ENCODE measurements at regions not wholly inside any gene's neighbourhood (a gene's known extent, or its start where the extent isn't known, plus 50 kb on each side); places are given as distances from the start of the nearest gene placed in this dataset.

DNA sequence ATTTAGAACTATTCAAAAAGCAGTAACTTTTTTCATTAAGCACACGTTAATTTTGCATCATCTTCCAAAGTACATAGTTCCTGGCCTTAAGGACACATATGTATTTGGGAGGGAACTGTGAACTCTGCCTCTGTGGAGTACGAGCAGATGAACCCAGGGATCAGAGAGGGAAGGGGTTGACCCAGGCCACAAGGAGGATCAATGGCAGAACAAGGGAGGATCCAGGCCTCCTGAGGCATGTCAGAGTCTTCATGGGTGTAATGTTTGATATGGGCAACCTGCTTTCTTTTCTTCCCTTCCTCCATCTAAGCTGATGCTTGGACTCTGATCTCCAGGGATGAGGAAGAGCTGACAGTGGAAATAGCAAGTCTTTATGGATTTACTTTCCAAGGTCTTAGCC is 164.0 kb downstream of the SH2D4B start:
- TF ChIP-seq POLR2AphosphoS5 (IDR thresholded peaks at IDR 0.05; ENCODE audit: low read depth, low read length) (no peak), SIN3A (IDR thresholded peaks at IDR 0.05; ENCODE audit: borderline replicate concordance, insufficient read depth, low read length) (no peak), TAF1 (IDR thresholded peaks at IDR 0.05; ENCODE audit: borderline replicate concordance, insufficient read depth, low read length) (no peak), FOXP2 (optimal IDR thresholded peaks at IDR 0.05; ENCODE audit: borderline replicate concordance, extremely low read depth, extremely low read length, insufficient read depth) (no peak)
- TF ChIP-seq, protein P1, sequence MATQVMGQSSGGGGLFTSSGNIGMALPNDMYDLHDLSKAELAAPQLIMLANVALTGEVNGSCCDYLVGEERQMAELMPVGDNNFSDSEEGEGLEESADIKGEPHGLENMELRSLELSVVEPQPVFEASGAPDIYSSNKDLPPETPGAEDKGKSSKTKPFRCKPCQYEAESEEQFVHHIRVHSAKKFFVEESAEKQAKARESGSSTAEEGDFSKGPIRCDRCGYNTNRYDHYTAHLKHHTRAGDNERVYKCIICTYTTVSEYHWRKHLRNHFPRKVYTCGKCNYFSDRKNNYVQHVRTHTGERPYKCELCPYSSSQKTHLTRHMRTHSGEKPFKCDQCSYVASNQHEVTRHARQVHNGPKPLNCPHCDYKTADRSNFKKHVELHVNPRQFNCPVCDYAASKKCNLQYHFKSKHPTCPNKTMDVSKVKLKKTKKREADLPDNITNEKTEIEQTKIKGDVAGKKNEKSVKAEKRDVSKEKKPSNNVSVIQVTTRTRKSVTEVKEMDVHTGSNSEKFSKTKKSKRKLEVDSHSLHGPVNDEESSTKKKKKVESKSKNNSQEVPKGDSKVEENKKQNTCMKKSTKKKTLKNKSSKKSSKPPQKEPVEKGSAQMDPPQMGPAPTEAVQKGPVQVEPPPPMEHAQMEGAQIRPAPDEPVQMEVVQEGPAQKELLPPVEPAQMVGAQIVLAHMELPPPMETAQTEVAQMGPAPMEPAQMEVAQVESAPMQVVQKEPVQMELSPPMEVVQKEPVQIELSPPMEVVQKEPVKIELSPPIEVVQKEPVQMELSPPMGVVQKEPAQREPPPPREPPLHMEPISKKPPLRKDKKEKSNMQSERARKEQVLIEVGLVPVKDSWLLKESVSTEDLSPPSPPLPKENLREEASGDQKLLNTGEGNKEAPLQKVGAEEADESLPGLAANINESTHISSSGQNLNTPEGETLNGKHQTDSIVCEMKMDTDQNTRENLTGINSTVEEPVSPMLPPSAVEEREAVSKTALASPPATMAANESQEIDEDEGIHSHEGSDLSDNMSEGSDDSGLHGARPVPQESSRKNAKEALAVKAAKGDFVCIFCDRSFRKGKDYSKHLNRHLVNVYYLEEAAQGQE (IDR thresholded peaks at IDR 0.05; ENCODE audit: insufficient read depth in 1 of 2, low read depth in 2 of 2, low read length in 2 of 2) = no peak

DNA sequence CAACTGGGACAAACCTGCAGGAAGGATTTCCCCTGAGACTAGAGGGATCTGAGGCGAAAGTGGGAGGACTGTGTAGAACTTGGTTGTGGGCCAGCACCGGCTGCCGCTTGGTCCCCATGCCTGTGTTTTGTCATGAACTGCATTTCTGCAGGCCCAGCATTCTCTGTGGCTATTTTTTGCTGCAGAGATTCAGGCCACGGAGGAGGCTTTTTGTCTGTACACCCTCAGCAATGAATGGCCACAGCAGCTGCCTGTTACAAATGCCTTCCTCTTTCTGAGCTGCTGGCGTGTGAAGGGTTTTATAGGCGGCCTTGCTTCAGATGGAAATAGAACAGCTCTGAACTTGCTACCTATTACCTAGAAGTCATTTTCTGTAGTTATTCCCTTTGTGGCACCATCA is 164.4 kb downstream of the SH2D4B start:
- TF ChIP-seq, protein P1 (IDR thresholded peaks at IDR 0.05; ENCODE audit: insufficient read depth in 1 of 2, low read depth in 2 of 2, low read length in 2 of 2) = no peak
- TF ChIP-seq POLR2AphosphoS5 (IDR thresholded peaks at IDR 0.05; ENCODE audit: low read depth, low read length) (no peak), TAF1 (IDR thresholded peaks at IDR 0.05; ENCODE audit: borderline replicate concordance, insufficient read depth, low read length) (no peak), FOXP2 (optimal IDR thresholded peaks at IDR 0.05; ENCODE audit: borderline replicate concordance, extremely low read depth, extremely low read length, insufficient read depth) (no peak), SIN3A (IDR thresholded peaks at IDR 0.05; ENCODE audit: borderline replicate concordance, insufficient read depth, low read length) (no peak)

DNA sequence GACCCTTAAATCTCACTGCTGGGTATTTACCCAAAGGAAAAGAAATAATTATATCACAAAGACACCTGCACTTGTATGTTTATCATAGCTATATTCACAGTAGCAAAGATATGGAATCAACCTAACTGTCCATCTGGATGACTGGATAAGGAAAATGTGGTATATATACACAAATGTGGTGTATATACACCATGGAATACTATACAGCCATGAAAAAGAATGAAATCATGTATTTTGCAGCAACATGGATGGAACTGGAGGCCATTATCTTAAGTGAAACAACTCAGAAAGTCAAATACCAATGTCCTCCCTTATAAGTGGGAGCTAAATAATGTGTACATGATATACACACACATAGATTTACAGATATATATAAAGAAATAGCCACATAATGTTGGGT is 168.2 kb downstream of the SH2D4B start:
- TF ChIP-seq FOXP2 (optimal IDR thresholded peaks at IDR 0.05; ENCODE audit: borderline replicate concordance, extremely low read depth, extremely low read length, insufficient read depth) (no peak), POLR2AphosphoS5 (IDR thresholded peaks at IDR 0.05; ENCODE audit: low read depth, low read length) (no peak), TAF1 (IDR thresholded peaks at IDR 0.05; ENCODE audit: borderline replicate concordance, insufficient read depth, low read length) (no peak), SIN3A (IDR thresholded peaks at IDR 0.05; ENCODE audit: borderline replicate concordance, insufficient read depth, low read length) (no peak)
- TF ChIP-seq, protein P1 (IDR thresholded peaks at IDR 0.05; ENCODE audit: insufficient read depth in 1 of 2, low read depth in 2 of 2, low read length in 2 of 2) = no peak

DNA sequence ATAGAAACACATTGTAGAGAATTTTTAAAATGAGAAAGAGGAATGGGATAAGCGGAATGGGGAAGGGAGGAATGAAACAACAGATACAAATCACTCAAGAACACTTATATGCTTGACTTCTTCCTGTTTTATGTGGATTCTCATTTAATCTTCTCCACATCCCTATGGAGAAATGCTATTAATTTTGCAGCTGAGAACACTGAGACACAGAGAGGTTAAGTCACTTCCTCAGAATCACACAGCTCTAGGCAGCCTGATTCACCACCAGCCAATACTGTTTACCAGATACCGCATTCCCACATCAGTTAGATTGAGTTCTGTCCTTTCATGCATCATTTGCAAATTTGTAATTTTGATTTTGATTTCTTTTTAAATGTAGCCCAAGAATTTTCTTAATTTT is 170.5 kb downstream of the SH2D4B start:
- no peak for TF ChIP-seq POLR2AphosphoS5 (IDR thresholded peaks at IDR 0.05; ENCODE audit: low read depth, low read length)

DNA sequence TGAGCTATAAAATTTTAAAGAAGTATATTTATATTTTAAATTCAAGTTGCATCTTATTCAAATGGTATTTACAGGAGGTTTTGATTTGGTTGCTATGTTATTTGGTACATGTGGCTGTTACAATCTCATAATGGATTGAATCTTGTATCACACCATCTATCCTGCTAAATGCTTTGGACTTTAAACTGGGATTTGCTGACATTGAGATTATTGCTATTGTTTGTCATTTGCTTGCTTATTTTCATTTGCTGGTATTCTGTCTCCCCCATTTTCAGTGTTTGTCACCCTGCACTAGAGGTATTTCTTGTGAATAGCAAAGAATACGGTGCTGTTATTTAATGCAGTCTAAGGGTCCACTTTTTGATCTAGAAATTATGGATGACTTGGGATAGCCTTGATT is 171.1 kb downstream of the SH2D4B start:
- TF ChIP-seq POLR2AphosphoS5 (IDR thresholded peaks at IDR 0.05; ENCODE audit: low read depth, low read length) = no peak
- no peak for TF ChIP-seq SIN3A (IDR thresholded peaks at IDR 0.05; ENCODE audit: borderline replicate concordance, insufficient read depth, low read length)
- TF ChIP-seq, protein P1 (IDR thresholded peaks at IDR 0.05; ENCODE audit: insufficient read depth in 1 of 2, low read depth in 2 of 2, low read length in 2 of 2) = no peak
- no peak for TF ChIP-seq FOXP2 (optimal IDR thresholded peaks at IDR 0.05; ENCODE audit: borderline replicate concordance, extremely low read depth, extremely low read length, insufficient read depth)
- TF ChIP-seq TAF1 (IDR thresholded peaks at IDR 0.05; ENCODE audit: borderline replicate concordance, insufficient read depth, low read length) = no peak

All from PFSK-1 (cell line).